Calu3 (cell line): ENCODE measurements at regions not wholly inside any gene's neighbourhood (a gene's known extent, or its start where the extent isn't known, plus 50 kb on each side); places are given as distances from the start of the nearest gene placed in this dataset.

Experiments used
- BruUV-seq: library from RNA; stranded (reverse); fragments of 400-500 nt; replicated peaks from 2 replicates; lab custom pipeline; 2021; lab: Mats Ljungman, UMichigan
- CTCF ChIA-PET: fragments of 300-600 bp; sonication (Branson Sonifier 250); formaldehyde crosslinking; loops from one replicate; lab custom pipeline; 2022; ENCODE audit warnings: antibody characterized with exemption; lab: Charles Lee
- DNase-seq: peaks from one replicate; pipeline ENCODE4 v3.0.0; 2022
- H3K27ac Mint-ChIP-seq: one replicate; pipeline ENCODE4 v1.8.0; 2022; ENCODE audit warnings: mixed read lengths; ENCODE audit not compliant: unreplicated experiment
- H3K27me3 Mint-ChIP-seq: one replicate; pipeline ENCODE4 v1.8.0; 2022; ENCODE audit warnings: mixed read lengths; ENCODE audit not compliant: unreplicated experiment
- H3K36me3 Mint-ChIP-seq: one replicate; pipeline ENCODE4 v1.8.0; 2022; ENCODE audit warnings: mild to moderate bottlenecking, moderate library complexity, mixed read lengths; ENCODE audit not compliant: insufficient read depth, unreplicated experiment
- H3K4me1 Mint-ChIP-seq: one replicate; pipeline ENCODE4 v1.8.0; 2022; ENCODE audit warnings: mild to moderate bottlenecking, low read depth, mixed read lengths; ENCODE audit not compliant: unreplicated experiment
- H3K4me3 Mint-ChIP-seq: one replicate; pipeline ENCODE4 v1.8.0; 2022; ENCODE audit warnings: mild to moderate bottlenecking, low read depth, moderate library complexity, mixed read lengths; ENCODE audit not compliant: unreplicated experiment
- H3K9me3 Mint-ChIP-seq: one replicate; pipeline ENCODE4 v1.8.0; 2022; ENCODE audit warnings: low read depth, mixed read lengths; ENCODE audit not compliant: unreplicated experiment
- intact Hi-C: fragments of 100-400 bp; cut with micrococcal nuclease; formaldehyde crosslinking; loops from one replicate; pipeline ENCODE4 v1.10.0; 2022; ENCODE audit not compliant: unreplicated experiment
- TF ChIP-seq, protein P1 (sequence below): fragments of 200-600 bp; IDR thresholded peaks from one replicate; pipeline ENCODE4 v1.8.0; 2022; ENCODE audit warnings: antibody characterized with exemption; ENCODE audit not compliant: unreplicated experiment

DNA sequence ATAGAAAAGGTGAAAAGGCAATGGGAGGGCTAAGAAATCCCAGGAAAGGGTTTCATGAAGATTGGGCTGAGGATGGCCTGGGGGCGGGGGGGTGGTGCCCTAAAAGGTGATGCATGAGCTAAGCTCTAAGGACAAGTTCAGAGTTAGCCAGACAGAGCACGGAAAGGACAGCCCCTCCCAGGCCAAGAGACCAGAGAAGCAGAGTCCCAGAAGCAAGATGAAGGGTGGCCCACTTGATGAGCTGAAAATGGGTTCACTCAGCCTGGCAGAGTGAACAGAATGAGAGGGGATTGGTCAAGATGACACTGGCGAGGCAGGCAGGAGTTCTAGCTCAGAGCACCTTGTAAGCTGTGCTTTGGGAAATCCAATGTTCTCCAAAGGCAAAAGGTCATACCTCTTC, 89.4 kb upstream of the GPR26 start:
- Mint-ChIP-seq H3K27me3 (peaks cover 67% of the 10 kb centered on the region), H3K4me1 (no peaks in the 10 kb centered on the region), H3K4me3 (no peak overlapping the region), H3K9me3 (no peaks in the 10 kb centered on the region), H3K27ac (no peak overlapping the region), H3K36me3 (no peaks in the 10 kb centered on the region)
- CTCF ChIA-PET: interaction anchor here (0.6 kb wide), 1 partner anchor 275 kb away, joined by 4 read pairs; no protein-coding TSS in a partner anchor
- no peak for DNase-seq
- intact Hi-C loops: no loop called here
- BruUV-seq: no TSS peak
- TF ChIP-seq, protein P1, sequence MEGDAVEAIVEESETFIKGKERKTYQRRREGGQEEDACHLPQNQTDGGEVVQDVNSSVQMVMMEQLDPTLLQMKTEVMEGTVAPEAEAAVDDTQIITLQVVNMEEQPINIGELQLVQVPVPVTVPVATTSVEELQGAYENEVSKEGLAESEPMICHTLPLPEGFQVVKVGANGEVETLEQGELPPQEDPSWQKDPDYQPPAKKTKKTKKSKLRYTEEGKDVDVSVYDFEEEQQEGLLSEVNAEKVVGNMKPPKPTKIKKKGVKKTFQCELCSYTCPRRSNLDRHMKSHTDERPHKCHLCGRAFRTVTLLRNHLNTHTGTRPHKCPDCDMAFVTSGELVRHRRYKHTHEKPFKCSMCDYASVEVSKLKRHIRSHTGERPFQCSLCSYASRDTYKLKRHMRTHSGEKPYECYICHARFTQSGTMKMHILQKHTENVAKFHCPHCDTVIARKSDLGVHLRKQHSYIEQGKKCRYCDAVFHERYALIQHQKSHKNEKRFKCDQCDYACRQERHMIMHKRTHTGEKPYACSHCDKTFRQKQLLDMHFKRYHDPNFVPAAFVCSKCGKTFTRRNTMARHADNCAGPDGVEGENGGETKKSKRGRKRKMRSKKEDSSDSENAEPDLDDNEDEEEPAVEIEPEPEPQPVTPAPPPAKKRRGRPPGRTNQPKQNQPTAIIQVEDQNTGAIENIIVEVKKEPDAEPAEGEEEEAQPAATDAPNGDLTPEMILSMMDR: no peak

DNA sequence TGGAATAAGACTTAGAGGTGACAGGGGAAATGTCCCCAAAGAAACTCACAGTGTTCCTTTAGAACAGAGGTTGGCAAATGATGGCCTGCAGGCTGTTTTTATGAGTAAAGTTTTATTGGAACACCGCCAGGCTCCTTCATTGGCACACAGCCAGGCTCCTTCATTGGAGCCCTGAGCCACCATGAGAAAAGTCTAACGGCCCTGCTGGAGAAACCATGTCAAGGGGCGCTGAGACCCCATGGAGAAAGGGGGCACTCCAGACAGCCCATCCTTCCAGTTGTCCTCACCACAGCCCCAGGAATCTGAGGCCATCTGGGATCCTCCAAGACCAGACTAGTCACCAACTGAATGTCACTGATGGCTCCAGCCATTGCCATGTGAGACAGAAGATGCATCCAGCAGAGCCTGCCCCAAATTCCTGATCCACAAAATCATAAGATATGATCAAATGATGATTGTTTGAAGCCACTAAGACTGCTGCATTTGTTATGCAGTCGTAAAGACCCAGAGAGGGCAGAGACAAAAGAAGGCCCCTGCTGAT, 88.2 kb upstream of the GPR26 start:
- no peak for DNase-seq
- CTCF ChIA-PET: no interaction called here
- Mint-ChIP-seq H3K36me3 (no peaks in the 10 kb centered on the region), H3K9me3 (no peaks in the 10 kb centered on the region), H3K27ac (no peak overlapping the region), H3K4me3 (no peak overlapping the region), H3K27me3 (peaks cover 58% of the 10 kb centered on the region), H3K4me1 (no peaks in the 10 kb centered on the region)
- BruUV-seq: no TSS peak
- TF ChIP-seq, protein P1: no peak
- intact Hi-C loops: no loop called here

DNA sequence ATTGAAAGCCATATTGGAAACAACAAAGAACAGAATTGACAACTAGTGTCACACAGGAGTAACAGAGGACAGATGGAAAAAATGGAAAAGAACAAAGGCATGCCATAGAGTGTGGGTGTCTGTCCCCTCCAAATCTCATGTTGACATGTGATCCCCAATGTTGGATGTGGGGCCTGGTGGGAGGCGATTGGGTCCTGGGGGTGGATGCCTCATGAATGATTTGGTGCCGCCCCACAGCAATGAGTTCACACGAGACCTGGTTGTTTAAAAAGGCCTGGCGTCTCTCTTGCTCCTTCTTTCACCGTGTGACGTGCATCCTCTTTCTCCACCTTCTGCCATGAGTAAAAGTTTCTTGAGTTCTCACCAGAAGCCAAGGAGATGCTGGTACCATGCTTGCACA, 87.4 kb upstream of the GPR26 start:
- CTCF ChIA-PET: no interaction called here
- DNase-seq: no peak
- no peaks in the 10 kb centered on the region for H3K9me3 Mint-ChIP-seq
- H3K36me3 Mint-ChIP-seq: no peaks in the 10 kb centered on the region
- BruUV-seq: no TSS peak
- no peak overlapping the region for H3K4me3 Mint-ChIP-seq
- intact Hi-C loops: no loop called here
- peaks cover 64% of the 10 kb centered on the region for H3K27me3 Mint-ChIP-seq
- H3K4me1 Mint-ChIP-seq: no peaks in the 10 kb centered on the region
- TF ChIP-seq, protein P1: no peak
- H3K27ac Mint-ChIP-seq: no peak overlapping the region

DNA sequence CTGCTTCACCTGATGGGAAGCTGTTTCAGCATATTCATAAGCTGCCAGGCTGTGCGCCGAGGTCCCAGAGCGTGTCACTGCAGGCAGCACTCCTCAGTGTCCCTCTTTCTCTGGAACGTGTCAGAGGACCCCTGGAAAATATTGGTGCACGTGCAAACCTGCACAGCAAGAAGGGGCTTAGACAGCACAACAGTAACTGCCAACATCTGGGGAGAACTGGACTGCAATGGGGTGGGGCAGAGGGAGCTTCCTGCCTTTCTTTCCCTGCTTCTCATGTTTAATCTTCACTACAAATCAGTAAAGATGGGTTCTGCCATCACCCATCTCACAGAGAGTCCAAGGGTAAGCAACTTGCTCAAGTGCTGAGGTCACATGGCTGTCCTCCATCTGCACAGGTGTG, 86.5 kb upstream of the GPR26 start:
- TF ChIP-seq, protein P1: no peak
- H3K4me3 Mint-ChIP-seq: no peak overlapping the region
- intact Hi-C loops: loop anchor here (10.0 kb wide), 1 partner anchor 285 kb away; no protein-coding TSS in a partner anchor
- DNase-seq: no peak
- no peak overlapping the region for H3K27ac Mint-ChIP-seq
- H3K36me3 Mint-ChIP-seq: no peaks in the 10 kb centered on the region
- H3K4me1 Mint-ChIP-seq: no peaks in the 10 kb centered on the region
- BruUV-seq: no TSS peak
- CTCF ChIA-PET: no interaction called here
- peaks cover 70% of the 10 kb centered on the region for H3K27me3 Mint-ChIP-seq
- H3K9me3 Mint-ChIP-seq: no peaks in the 10 kb centered on the region
